HTR-8/SVneo (cell line): ENCODE measurements at regions not wholly inside any gene's neighbourhood (a gene's known extent, or its start where the extent isn't known, plus 50 kb on each side); places are given as distances from the start of the nearest gene placed in this dataset.
"Not testable (repeated sequence)": the region's sequence is repeated elsewhere in the genome, so short reads cannot be mapped to it uniquely, and the experiment has no call there.

ENCODE experiments used
- DNase-seq: peaks from one replicate; pipeline ENCODE4 v3.0.0; 2011; ENCODE audit warnings: low spot score, mixed read lengths; ENCODE audit not compliant: insufficient read length
- FAIRE-seq: peaks from 2 replicates; lab custom pipeline; 2011; peaks lifted over from hg19 to GRCh38; lab: Jason Lieb, UNC

DNA sequence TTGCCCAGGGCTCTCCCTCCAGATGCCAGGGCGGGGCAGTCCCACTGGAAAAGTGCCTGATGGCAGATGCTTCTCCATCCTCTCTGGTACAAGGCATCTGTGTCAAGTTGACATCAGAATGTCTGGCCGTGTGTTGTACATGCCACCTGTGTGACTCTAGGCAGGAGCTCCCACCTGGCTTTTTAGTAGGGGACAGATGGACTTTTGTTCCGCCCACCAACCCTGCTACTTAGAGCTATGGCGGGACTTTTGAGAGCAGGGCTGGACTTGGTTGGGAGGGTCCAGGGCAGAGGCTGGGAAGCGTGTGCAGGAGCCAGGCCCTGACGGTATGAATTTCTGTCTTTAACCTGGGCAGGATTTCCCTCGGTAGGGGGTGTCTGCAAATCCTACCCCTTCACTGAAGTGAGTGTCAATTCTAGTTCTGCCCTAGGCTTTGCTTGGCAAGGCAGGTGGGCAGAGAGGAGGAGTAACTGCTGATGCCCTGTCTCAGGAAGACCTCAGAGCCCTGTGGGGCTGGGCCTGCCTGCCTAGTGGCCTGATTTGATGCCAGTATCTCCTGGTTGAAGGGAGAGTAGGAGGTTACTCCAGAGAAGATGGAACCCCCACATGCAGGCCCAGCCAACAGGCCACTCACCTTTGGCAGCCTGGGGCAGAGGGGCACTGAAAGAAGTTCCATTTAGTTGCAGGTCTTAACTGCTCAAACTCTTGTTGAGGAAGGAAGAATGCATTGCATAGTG lies 99.1 kb downstream of the PJA1 start:
- DNase-seq, result no peak

GRCh38 chrX:69065451-69065850 lies 99.8 kb downstream of the PJA1 start:
- FAIRE-seq (no peak), DNase-seq (no peak)

More for the DNA sequence above, 99.1 kb downstream of the PJA1 start:
- FAIRE-seq, result no peak

GRCh38 chrX:69063486-69063885 lies 101.8 kb downstream of the PJA1 start:
- FAIRE-seq (no peak), DNase-seq (no peak)

DNA sequence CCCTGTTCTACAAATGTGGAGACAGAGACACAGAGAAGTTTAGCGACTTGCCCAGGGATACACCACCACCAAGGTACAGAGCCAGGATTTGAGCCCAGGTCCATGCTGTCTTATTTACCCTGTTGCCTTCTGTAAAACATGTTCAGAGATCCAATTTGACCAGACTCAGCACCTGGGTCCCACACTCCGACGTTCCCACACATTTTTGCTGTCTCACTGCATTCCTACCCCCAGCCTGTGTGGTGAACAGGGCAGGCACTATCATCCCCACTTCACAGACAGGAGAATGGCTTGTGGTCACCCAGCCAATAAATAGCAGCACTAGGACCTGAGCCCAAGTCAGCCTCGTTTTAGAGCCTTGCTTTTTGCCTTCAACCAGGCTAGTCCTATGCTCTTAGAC lies 102.8 kb downstream of the PJA1 start:
- no peak for DNase-seq
- FAIRE-seq, result no peak

- no peak for FAIRE-seq
- DNase-seq, result peak; percentile 7
Measured at GRCh38 chrX:69060631-69061408, 104.4 kb downstream of the PJA1 start.

DNA sequence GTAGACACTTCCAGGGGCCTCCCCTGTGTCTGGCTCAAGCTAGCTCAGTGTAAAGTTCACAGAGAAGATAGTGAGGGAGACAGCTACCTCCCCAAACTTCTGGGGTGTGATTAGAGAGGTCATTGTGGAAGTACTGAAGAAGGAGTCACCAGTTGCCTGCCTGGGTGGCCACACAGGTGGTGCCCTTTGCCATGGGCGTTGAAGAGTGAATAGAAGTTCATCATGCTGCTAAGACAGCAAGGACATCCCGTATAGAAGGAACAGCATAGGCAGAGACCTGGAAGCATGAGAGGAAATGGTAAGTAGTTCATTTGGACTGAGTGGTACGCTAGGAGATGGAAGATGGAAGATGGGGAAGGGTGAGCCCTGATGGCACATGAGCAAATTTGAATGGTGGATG lies 110.1 kb downstream of the PJA1 start:
- DNase-seq (no peak), FAIRE-seq (no peak)

- FAIRE-seq, DNase-seq: not testable (repeated sequence)
Measured at GRCh38 chrX:69054497-69054896, 110.8 kb downstream of the PJA1 start.

DNA sequence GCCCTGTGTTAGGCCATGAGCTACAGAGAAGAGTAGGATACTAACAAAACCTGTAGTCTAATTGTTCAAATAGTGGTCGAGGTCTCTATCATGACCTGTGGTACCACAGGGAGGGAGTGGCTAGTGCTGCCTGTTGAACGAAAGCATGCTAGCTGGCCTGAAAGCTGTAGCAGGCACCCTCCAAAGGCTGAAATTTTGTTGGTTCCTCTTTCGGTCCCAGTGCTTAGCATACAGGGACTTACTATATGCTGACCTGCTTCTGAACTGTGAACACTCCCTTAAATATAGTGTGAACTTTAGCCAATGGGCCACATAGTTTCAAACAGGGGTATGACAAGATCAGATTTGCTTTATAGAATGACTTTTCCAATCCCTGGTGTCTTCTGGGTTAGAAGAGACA lies 113.4 kb downstream of the PJA1 start:
- FAIRE-seq (no peak), DNase-seq (no peak)

- no peak for FAIRE-seq
Measured at GRCh38 chrX:69050051-69050765, 115.0 kb downstream of the PJA1 start.

DNA sequence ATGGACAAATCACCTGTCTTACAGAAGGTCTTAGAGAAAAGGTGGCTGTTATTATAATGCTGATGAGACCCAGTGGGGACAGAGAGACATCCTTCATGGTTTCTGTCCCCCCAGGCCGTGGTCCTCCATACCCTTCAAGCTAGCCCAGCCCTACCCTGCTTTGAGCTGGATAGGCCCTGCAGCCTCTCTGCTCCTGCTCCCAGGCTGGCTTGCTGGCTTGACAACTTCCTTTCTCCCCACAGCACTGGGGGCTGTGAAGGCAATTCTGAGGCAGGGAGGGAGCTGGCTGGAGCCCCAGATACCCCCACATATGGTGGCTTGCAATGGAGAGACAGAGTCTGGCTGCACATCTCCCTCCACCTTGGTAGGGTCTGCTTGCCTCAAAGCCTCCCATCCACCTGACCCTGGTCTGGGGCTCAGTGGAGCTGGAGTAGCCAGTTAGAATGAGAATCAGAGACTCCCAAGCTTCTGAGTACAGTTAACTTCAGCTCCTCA lies 118.2 kb downstream of the PJA1 start:
- DNase-seq (no peak), FAIRE-seq (no peak)

More at GRCh38 chrX:69050051-69050765, 115.0 kb downstream of the PJA1 start:
- no peak for DNase-seq

DNA sequence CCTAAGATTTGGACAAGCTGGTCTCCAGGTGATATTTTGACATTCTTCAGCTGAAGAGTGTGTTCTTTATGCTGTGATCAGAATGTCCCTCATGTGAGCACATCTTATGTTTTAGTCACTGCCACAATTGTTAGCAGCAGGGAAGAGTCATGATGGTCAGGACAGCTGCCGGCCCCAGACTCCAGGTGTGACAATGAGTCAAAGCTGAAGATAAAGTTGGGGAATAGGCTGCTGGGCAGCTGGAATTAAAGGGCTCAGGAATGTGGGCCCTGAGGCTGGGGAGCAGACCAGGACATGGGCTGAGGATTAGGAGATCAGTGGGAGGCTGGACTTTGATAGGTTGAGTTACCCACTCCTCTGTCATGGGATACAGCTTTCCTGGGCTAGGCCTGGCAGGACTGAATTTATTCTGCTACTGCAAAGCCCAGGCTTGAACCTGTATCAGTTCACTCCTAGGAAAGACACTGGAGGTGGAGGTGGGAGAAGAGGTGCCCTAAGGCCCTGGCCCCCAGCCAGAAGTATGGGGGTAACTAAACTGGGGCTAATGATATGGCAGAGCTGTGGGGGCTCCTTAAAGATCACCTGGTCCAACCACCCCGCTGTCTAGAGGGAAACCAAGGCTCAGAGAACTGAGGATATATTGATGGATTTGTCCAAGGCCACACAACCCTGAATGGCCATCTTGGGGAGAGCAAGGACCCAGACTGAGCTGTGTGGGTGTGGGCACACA lies 119.5 kb downstream of the PJA1 start:
- FAIRE-seq (no peak), DNase-seq (no peak)

GRCh38 chrX:69038816-69039215 lies 126.4 kb downstream of the PJA1 start:
- no peak for DNase-seq
- no peak for FAIRE-seq

DNA sequence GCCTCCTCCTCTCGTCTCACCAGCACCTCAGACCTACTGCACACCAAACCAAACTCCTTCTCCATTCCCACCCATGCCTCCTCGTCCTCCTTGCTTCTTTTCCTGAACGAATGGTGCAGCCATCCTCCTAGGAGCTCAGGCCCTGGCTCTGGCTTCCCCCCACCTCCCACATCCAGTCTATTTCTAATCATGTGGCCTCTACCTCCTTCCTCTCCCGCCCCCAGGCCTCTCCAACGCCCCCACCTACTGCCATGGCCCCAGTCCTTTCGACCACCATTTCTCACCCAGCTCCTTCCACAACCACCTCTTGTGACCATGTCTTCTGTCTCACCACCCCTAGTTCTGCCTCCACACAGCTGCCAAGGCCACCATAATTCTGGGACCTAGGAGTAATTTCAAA lies 127.1 kb downstream of the PJA1 start:
- FAIRE-seq, result no peak

DNA sequence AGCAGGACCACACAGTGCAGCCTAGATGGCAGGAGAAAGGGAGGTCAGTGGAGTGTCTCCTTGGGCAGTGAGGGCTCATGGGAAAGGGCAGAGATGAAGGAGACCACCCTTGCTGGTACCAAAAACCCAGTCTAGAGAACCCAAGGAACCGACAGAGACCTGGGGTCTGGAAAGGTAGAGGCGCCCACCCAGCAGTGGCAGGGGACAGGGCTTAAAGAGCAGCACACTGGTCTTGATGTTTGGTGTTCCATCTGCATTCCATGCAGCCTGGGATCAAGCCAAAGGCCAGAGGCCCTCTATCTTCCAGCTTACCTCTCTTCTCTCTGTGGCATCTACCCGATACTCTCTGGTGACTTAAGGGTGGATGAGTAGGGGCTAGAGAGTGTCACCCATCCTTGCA lies 127.5 kb downstream of the PJA1 start:
- no peak for FAIRE-seq
- no peak for DNase-seq

More for the DNA sequence above, 127.1 kb downstream of the PJA1 start:
- no peak for DNase-seq

DNA sequence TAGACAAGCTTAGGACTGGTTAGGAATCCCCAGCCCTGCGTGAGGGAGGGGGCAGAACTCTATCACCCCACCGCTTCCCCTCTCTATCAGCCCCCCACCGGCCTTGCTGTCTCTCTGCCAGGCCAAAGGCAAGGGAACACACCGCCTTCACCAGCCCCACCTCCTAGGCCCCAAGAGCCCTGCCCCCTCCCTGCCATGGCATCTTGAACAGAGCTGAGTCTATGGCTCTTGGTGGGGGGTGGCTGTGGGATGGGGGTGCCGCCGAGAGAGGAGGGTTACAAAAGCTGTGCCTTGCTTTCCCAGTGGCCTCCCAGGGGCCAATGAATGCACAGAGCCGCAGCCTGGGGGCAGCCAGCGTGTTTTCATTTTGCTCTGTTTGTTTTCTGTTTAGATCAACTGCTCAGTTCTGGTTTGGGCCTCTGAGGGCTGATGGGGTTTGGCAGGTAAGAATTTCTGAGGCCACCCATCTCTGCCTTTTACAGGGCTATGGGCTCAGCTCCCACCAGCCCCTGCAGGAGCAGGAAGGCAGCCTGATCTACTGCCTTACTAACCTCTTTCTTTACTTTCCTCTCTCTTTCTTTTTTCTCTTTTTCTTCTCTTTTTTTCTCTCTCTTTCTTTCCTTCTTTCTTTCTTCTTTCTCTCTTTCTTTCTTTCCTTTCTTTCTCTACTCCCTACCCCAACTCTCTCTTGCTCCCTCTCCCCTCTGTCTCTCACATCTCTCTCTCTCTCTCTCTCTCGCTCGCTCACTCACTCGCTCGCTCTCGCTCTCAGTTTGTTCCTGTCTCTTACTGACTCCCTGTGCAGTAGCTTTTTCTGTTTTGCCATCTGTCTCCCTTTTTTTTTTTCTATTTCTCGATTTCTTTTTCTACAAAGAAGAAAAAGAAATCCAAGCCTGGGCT lies 128.3 kb downstream of the PJA1 start:
- DNase-seq, result no peak
- no peak for FAIRE-seq

GRCh38 chrX:69034451-69034850 lies 130.8 kb downstream of the PJA1 start:
- DNase-seq (no peak), FAIRE-seq (no peak)

- no peak for DNase-seq
- no peak for FAIRE-seq
Measured at GRCh38 chrX:69033936-69034335, 131.3 kb downstream of the PJA1 start.

- DNase-seq, result no peak
- FAIRE-seq, result no peak
Measured at GRCh38 chrX:69032601-69033000, 132.7 kb downstream of the PJA1 start.

GRCh38 chrX:69031971-69032391 lies 133.3 kb downstream of the PJA1 start:
- DNase-seq (no peak), FAIRE-seq (no peak)
